Sigmoid colon (tissue), 3 donors: ENCODE measurements at regions not wholly inside any gene's neighbourhood (a gene's known extent, or its start where the extent isn't known, plus 50 kb on each side); places are given as distances from the start of the nearest gene placed in this dataset.

Experiments used
- CTCF ChIP-seq, 4 experiments: fragments of 450-650 bp in 3 of 4; fragments of 200-600 bp in 1 of 4; IDR thresholded peaks; one replicate each; pipeline ENCODE4 v1.5.1; 2016 to 2019; ENCODE audit warnings: antibody characterized with exemption in 4 of 4, mild to moderate bottlenecking in 3 of 4, moderate library complexity in 2 of 4
- POLR2A ChIP-seq, 2 donors: fragments of 450-650 bp; IDR thresholded peaks; one replicate each; pipeline ENCODE4 v1.6.1; 2016; ENCODE audit warnings: antibody characterized with exemption in 2 of 2, mild to moderate bottlenecking in 2 of 2, moderate library complexity in 2 of 2

- TF ChIP-seq POLR2A (IDR thresholded peaks at IDR 0.05) (no peak), CTCF (IDR thresholded peaks at IDR 0.05) (no peak)
Observed at GRCh38 chr4:10958226-10958856, 273.8 kb upstream of the CLNK start.
